Neural cell (in vitro differentiated cells): ENCODE measurements at regions not wholly inside any gene's neighbourhood (a gene's known extent, or its start where the extent isn't known, plus 50 kb on each side); places are given as distances from the start of the nearest gene placed in this dataset.

ENCODE experiments used
- POLR2AphosphoS5 ChIP-seq: IDR thresholded peaks from 2 replicates; pipeline ENCODE4 v1.6.1; 2012
- SMC3 ChIP-seq: fragments of 450-650 bp; conservative IDR thresholded peaks from 2 replicates; pipeline ENCODE4 v1.6.1; 2014; ENCODE audit warnings: antibody characterized with exemption, mild to moderate bottlenecking, moderate library complexity; ENCODE audit not compliant: poor library complexity
- TF ChIP-seq, protein P1 (sequence below): fragments of 450-650 bp; IDR thresholded peaks from 2 replicates; pipeline ENCODE4 v1.5.1; 2014; ENCODE audit warnings: antibody characterized with exemption, mild to moderate bottlenecking, moderate library complexity; ENCODE audit not compliant: poor library complexity, severe bottlenecking

DNA sequence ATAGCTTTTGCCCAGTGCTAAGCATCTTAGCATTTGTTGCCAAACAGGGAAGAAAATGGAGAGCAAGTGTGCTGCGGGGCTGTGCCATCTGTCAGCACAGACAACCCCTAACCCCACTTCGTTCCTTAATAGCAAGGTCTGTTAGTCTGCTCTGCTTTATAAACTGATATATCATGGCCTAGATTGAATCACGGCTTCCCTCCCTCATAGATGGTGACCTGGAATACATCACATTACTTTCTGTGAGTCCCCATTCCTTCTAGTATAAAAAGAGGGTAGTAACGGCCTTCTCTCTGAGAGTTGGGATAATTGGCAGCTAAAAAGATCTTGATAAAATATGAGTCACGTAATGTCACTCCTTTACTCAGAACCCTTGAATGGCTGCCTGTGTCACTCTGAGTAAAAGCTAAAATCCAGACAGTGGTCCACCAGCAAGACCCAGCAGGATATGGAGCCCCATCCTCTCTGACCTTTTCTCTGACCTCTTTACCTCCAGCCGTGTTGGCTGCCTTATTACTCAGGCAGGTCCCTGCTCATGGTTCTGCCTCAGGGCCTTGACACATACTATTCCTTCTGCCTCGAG is 151.7 kb downstream of the DLEU7 start:
- TF ChIP-seq, protein P1, sequence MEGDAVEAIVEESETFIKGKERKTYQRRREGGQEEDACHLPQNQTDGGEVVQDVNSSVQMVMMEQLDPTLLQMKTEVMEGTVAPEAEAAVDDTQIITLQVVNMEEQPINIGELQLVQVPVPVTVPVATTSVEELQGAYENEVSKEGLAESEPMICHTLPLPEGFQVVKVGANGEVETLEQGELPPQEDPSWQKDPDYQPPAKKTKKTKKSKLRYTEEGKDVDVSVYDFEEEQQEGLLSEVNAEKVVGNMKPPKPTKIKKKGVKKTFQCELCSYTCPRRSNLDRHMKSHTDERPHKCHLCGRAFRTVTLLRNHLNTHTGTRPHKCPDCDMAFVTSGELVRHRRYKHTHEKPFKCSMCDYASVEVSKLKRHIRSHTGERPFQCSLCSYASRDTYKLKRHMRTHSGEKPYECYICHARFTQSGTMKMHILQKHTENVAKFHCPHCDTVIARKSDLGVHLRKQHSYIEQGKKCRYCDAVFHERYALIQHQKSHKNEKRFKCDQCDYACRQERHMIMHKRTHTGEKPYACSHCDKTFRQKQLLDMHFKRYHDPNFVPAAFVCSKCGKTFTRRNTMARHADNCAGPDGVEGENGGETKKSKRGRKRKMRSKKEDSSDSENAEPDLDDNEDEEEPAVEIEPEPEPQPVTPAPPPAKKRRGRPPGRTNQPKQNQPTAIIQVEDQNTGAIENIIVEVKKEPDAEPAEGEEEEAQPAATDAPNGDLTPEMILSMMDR: no peak
- TF ChIP-seq SMC3: no peak
- TF ChIP-seq POLR2AphosphoS5: no peak
